ELR (cell line): ENCODE measurements at regions not wholly inside any gene's neighbourhood (a gene's known extent, or its start where the extent isn't known, plus 50 kb on each side); places are given as distances from the start of the nearest gene placed in this dataset.
"Not testable (repeated sequence)": the region's sequence is repeated elsewhere in the genome, so short reads cannot be mapped to it uniquely, and the experiment has no call there.

ENCODE experiments used
- DNase-seq: peaks from one replicate; pipeline ENCODE4 v3.0.0-alpha.2; 2015; ENCODE audit warnings: low read depth

GRCh38 chr2:186299610-186300009 lies 186.4 kb upstream of the ZC3H15 start:
- DNase-seq = no peak

DNA sequence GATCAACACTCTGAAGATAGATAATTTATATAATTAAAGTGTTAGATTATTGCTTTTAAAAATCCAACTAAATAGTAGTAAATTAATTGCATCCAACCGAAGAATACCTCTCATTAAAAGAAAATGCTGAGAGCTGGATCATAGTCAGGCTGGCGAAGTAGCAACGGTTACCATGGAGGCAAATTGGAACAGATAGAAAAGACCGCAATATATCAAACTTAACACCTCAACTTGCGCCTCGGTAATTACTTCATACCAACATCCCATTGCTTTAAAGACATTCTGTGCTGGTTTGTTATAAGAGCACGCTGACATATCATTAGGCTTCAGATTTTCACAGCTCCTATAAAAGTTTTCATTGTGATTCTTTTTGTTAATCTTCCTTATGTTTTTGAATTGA lies 183.8 kb upstream of the ZC3H15 start:
- DNase-seq = no peak

DNA sequence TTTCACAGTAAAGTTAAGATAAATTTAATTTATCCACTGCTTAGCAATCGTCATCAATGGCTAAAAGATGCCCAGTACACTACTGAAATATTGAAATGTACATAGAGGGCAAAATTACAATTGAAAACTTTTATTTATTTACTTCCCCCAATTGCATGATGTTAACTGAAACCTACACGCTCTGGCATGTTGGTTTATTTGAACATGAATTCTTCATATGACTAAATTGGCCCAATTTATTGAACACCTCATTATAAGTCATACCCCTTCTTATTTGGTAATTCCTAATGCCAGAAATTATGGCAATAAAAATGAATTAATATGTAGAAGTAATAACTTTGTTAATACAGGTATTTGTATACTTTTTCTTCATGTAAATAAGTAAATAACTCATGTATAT lies 183.0 kb upstream of the ZC3H15 start:
- no peak for DNase-seq

GRCh38 chr2:186304064-186304463 lies 182.0 kb upstream of the ZC3H15 start:
- DNase-seq = no peak

GRCh38 chr2:186306754-186307153 lies 179.3 kb upstream of the ZC3H15 start:
- no peak for DNase-seq

GRCh38 chr2:186307871-186308270 lies 178.2 kb upstream of the ZC3H15 start:
- DNase-seq = no peak

DNA sequence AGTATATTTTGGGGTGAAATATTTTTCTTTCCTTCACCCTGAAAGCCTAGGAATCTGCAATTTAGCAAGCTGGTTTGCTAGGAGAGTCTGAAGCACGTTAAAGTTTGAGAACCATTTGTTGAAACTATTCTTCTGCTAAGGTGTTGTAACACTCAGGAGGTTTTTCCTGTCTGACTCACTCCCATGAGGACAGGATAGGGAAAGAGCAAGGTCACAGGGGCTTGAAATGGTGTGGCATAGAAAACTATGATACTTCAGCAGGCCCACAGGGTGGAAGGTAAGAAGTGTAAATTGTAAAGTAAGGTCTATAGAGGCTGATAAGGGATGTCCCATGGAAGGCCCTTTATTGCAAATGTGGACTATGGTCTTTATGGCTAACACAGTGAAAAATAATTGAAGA lies 177.7 kb upstream of the ZC3H15 start:
- peak; percentile 31 for DNase-seq

DNA sequence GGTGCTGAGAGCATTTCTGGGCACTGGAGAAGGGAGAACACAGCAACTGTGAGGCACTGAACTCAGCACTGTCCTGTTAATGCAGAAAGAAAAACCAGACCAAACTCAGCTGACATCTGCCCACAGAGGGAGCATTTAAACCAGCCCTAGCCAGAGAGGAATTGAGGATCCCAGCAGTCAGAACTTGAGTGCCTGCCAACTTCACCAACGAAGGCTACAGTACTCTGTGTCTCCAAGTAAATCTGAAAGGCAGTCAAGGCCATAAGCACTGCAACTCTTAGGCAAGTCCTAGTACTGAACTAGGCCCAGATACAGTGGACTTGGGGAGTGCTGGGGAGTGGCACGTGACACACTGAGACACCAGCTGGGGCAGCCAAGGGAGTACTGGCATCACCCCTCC lies 176.2 kb upstream of the ZC3H15 start:
- no peak for DNase-seq

DNA sequence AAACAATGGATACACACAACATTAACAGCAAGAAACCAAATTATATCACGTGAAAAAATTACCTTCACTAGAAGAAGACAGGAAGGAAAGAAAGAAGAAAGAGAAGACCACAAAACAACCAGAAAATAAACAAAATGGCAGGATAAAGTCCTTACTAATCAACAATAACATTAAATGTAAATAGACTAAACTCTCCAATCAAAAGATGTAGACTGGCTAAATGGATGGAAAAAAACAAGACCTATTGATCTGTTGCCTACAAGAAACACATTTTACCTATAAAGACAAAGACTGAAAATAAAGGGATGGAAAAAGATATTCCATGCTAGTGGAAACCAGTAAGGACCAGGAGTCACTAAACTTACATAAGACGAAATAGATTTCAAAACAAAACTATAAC lies 167.0 kb upstream of the ZC3H15 start:
- DNase-seq = no peak

DNA sequence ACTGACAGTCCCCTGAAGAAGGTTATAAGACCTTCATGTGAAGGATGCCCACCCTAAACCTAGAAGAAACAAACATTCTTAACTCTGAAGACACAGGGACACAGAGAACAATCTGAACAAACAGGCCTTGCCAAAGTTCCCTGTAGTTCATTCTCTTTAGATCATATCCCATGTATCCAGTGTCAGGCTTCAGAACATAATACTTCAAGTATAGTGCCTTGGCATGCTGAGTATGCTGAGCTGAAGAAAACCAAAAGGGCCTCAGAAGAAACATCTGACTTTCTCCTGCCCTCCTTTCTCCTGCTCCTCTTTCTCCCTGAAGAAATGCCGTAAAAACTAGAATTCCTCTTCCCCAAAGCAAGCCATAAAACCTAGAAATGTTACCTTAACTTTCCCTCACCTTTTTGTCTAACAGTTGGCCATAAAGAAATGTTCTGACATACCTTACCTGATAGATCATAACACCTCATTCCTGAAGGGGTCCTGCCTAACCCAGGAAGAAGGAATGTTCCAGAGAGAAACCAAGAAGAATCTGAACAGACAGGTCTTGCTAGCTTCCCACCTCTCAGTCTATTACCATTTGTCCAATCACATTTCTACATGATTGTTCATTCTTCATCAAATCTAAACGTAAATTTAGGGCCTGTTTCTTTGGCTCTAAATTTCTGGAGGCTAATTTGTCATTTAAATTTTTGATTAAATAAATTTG lies 160.1 kb upstream of the ZC3H15 start:
- DNase-seq = no peak

DNA sequence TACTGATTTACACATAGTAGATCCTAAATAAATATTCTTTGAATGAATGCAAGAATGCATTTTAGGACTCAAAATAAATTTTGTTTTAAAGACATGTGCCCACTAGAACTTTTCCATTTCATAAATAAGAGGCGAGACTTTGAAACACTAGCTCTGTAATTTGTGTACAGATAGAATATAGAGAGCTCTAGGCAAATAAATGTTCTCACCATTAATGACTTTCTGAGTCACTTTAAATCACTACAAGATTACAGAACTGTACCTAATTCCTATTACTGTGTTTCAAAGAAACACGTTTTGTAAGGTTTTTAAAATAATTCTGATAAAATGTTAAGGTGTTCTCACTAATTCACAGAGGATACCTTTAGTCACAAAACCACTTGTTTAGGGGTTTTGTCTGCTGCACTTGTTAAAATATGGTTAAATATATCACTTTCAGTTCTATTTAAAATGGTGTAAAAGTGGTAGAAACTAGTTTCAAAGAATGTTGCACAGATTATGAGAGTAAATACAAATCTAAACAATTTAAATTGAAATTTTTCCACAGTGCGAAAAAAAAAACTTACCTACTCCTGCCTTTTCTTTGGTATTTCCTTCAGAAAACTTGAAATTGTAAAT lies 158.7 kb upstream of the ZC3H15 start:
- no peak for DNase-seq

DNA sequence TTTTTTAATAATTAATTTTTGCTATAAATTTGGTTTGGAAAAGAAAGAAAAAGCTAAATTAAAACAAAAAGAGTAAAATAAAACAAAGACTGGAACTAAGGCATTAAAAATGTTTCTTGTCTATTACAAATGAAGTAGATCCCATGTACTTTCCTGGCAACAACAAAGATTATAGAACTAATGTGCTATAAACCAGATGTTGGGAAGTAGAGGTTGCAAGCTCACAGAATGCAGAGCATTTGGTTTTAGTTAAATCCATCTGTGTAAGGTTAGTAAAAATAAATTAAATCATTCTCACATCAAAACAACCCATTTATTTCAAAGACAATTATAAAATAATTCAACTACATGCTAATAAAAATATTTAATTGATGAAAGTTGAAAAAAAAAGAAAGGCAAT lies 157.2 kb upstream of the ZC3H15 start:
- no peak for DNase-seq

- no peak for DNase-seq
Observed at GRCh38 chr2:186330050-186330449, 156.0 kb upstream of the ZC3H15 start.

- DNase-seq = no peak
Observed at GRCh38 chr2:186339716-186340115, 146.3 kb upstream of the ZC3H15 start.

- no peak for DNase-seq
Observed at GRCh38 chr2:186342029-186342428, 144.0 kb upstream of the ZC3H15 start.

- no peak for DNase-seq
Observed at GRCh38 chr2:186345745-186346144, 140.3 kb upstream of the ZC3H15 start.

DNA sequence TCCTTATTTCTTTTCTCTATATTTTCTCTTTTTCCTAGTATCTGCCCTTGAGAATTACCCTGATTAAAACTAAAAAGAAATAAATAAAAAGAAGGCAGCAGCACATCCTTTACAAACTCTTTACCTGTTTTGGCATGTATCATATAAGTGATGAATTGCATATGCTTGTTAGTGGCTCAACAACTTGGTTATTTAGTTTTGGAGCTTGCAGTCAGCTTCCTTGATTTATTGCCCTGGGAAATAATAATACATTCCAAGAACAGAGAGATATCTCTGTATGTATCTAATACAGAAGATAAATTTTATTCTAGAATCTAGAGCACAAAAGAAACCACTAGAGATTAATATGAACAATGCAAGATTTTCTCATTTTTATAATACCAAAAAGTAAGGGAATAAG lies 139.8 kb upstream of the ZC3H15 start:
- DNase-seq = no peak

- peak; percentile 8 for DNase-seq
Observed at GRCh38 chr2:186347472-186347871, 138.6 kb upstream of the ZC3H15 start.

GRCh38 chr2:186348200-186348599 lies 137.9 kb upstream of the ZC3H15 start:
- DNase-seq = no peak

GRCh38 chr2:186349508-186349907 lies 136.6 kb upstream of the ZC3H15 start:
- peak; percentile 81 for DNase-seq

GRCh38 chr2:186354160-186354559 lies 131.9 kb upstream of the ZC3H15 start:
- not testable (repeated sequence) for DNase-seq

- no peak for DNase-seq
Observed at GRCh38 chr2:186365406-186365805, 120.7 kb upstream of the ZC3H15 start.

- no peak for DNase-seq
Observed at GRCh38 chr2:186379052-186379451, 107.0 kb upstream of the ZC3H15 start.

GRCh38 chr2:186380805-186381204 lies 105.3 kb upstream of the ZC3H15 start:
- no peak for DNase-seq
